Keratinocyte (primary cell): ENCODE measurements at regions not wholly inside any gene's neighbourhood (a gene's known extent, or its start where the extent isn't known, plus 50 kb on each side); places are given as distances from the start of the nearest gene placed in this dataset.

Experiments
- DNase-seq: peaks from one replicate; pipeline ENCODE4 v3.0.0-alpha.2; 2011; ENCODE audit warnings: low read depth, missing footprints, low spot score
- FAIRE-seq: peaks from 2 replicates; lab custom pipeline; 2011; peaks lifted over from hg19 to GRCh38; lab: Jason Lieb, UNC
- H2AFZ ChIP-seq: 2 replicates; pipeline ENCODE4 v1.6.0; 2012; ENCODE audit warnings: low read length, control low read depth, inconsistent platforms; ENCODE audit not compliant: control insufficient read depth
- H3K27ac ChIP-seq: 2 replicates; pipeline ENCODE4 v1.5.1; 2011; ENCODE audit warnings: low read length; ENCODE audit not compliant: control insufficient read depth, insufficient read depth
- H3K27me3 ChIP-seq: 3 replicates; pipeline ENCODE4 v1.6.0; 2011; ENCODE audit warnings: low read length; ENCODE audit not compliant: control insufficient read depth, insufficient read depth; ENCODE audit errors: extremely low read depth
- H3K36me3 ChIP-seq, 2 experiments: 2 replicates in 1 of 2; 3 replicates in 1 of 2; pipeline ENCODE4 v1.5.1; 2011; ENCODE audit warnings: low read length in 2 of 2, mild to moderate bottlenecking in 1 of 2; ENCODE audit not compliant: control insufficient read depth in 2 of 2, insufficient read depth in 2 of 2; ENCODE audit errors: extremely low read depth in 1 of 2
- H3K4me1 ChIP-seq: 3 replicates; pipeline ENCODE4 v1.5.1; 2011; ENCODE audit warnings: low read length; ENCODE audit not compliant: control insufficient read depth, insufficient read depth; ENCODE audit errors: extremely low read depth
- H3K4me2 ChIP-seq: 3 replicates; pipeline ENCODE4 v1.6.0; 2011; ENCODE audit warnings: low read depth, low read length; ENCODE audit not compliant: control insufficient read depth, insufficient read depth; ENCODE audit errors: extremely low read depth
- H3K4me3 ChIP-seq, 3 experiments: fragments of 200-600 bp in 1 of 3; sonication (generic) in 1 of 3; 2 replicates in 2 of 3; 3 replicates in 1 of 3; pipeline ENCODE4 v1.5.1; 2011 to 2016; ENCODE audit warnings: low read length in 3 of 3, mild to moderate bottlenecking in 3 of 3, control low read depth in 2 of 3, inconsistent platforms in 1 of 3, low read depth in 1 of 3, mixed read lengths in 1 of 3, mixed run types in 1 of 3, moderate library complexity in 1 of 3; ENCODE audit not compliant: control insufficient read depth in 2 of 3, insufficient read depth in 2 of 3; ENCODE audit errors: extremely low read depth in 1 of 3
- H3K79me2 ChIP-seq: 2 replicates; pipeline ENCODE4 v1.6.0; 2012; ENCODE audit warnings: low read length; ENCODE audit not compliant: control insufficient read depth, insufficient read depth
- H3K9ac ChIP-seq: 3 replicates; pipeline ENCODE4 v1.6.0; 2011; ENCODE audit warnings: low read length; ENCODE audit not compliant: control insufficient read depth, insufficient read depth; ENCODE audit errors: extremely low read depth
- H3K9me1 ChIP-seq: 3 replicates; pipeline ENCODE4 v1.6.0; 2011; ENCODE audit warnings: low read length; ENCODE audit not compliant: control insufficient read depth, insufficient read depth; ENCODE audit errors: extremely low read depth
- H3K9me3 ChIP-seq: 2 replicates; pipeline ENCODE4 v1.5.1; 2012; ENCODE audit warnings: low read depth, low read length; ENCODE audit not compliant: control insufficient read depth
- H4K20me1 ChIP-seq: 3 replicates; pipeline ENCODE4 v1.6.0; 2011; ENCODE audit warnings: low read length; ENCODE audit not compliant: control insufficient read depth, insufficient read depth; ENCODE audit errors: extremely low read depth
- EZH2 ChIP-seq: IDR thresholded peaks from one replicate; pipeline ENCODE4 v1.6.1; 2012; ENCODE audit warnings: inconsistent platforms, mild to moderate bottlenecking, low read length, moderate library complexity
- dilution Hi-C: fragments of 300-500 bp; cut with MboI; formaldehyde crosslinking; loops from one replicate; pipeline ENCODE4 v1.7.0; 2020; ENCODE audit warnings: low sequenced_read_pairs; ENCODE audit not compliant: extremely low pct_ligation_motif_present
- TF ChIP-seq, protein P1 (sequence below), 3 experiments: IDR thresholded peaks in 1 of 3; conservative IDR thresholded peaks in 1 of 3; optimal IDR thresholded peaks in 1 of 3; 2 replicates in 2 of 3; 3 replicates in 1 of 3; pipeline versions ENCODE3 to v1.5.1; 2011; ENCODE audit warnings: low read length in 3 of 3, mild to moderate bottlenecking in 3 of 3, moderate library complexity in 2 of 3, control low read depth in 1 of 3, inconsistent platforms in 1 of 3; ENCODE audit not compliant: insufficient read depth in 2 of 3; ENCODE audit errors: extremely low read depth in 1 of 3

DNA sequence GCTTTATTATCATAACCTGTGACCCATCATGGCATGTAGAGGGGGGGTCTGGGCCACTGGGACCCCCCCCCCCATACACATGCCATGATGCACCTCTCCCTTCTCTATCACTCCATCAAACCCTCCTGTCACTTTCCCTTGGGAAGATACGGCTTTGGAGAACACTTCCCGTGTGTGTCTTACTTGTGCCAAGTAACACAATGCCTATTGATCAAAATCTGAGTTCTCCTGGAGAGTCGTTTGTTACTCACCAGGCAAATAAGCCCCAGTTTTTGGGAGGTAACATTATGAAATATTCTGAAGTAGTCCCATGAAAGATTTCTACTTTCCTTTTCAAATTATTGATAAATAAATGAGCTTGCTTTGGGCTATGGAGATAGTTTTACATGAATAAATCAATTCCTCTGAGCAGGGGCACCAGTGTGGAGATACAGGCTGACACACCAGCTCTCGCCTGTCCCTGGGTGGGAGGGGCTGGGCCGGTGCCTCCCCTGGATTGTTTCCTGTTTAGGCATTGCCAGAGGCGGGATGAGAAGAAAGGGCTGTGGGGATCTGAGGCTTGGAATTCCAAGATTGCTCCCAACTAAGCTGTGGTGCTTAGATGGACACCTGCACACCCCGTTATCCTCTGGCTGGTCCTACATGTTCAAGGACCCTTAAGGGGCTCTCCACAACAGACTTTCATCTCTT lies 63.2 kb upstream of the WWC2 start:
- Histone ChIP-seq H3K27ac (no peak overlapping the region), H3K9ac (no peak overlapping the region), H3K79me2 (no peaks in the 10 kb centered on the region), H3K36me3 (no peaks in the 10 kb centered on the region), H4K20me1 (no peaks in the 10 kb centered on the region), H3K4me1 (no peaks in the 10 kb centered on the region), H3K9me1 (no peaks in the 10 kb centered on the region), H3K9me3 (no peaks in the 10 kb centered on the region), H3K4me3 (no peak overlapping the region), H3K4me2 (peak overlapping the region; percentile 10), H2AFZ (no peak overlapping the region), H3K27me3 (no peaks in the 10 kb centered on the region)
- FAIRE-seq (no peak), DNase-seq (no peak)
- no peak for TF ChIP-seq EZH2
- TF ChIP-seq, protein P1, sequence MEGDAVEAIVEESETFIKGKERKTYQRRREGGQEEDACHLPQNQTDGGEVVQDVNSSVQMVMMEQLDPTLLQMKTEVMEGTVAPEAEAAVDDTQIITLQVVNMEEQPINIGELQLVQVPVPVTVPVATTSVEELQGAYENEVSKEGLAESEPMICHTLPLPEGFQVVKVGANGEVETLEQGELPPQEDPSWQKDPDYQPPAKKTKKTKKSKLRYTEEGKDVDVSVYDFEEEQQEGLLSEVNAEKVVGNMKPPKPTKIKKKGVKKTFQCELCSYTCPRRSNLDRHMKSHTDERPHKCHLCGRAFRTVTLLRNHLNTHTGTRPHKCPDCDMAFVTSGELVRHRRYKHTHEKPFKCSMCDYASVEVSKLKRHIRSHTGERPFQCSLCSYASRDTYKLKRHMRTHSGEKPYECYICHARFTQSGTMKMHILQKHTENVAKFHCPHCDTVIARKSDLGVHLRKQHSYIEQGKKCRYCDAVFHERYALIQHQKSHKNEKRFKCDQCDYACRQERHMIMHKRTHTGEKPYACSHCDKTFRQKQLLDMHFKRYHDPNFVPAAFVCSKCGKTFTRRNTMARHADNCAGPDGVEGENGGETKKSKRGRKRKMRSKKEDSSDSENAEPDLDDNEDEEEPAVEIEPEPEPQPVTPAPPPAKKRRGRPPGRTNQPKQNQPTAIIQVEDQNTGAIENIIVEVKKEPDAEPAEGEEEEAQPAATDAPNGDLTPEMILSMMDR (optimal IDR thresholded peaks at IDR 0.05 in 1 of 3, IDR thresholded peaks at IDR 0.05 in 1 of 3, conservative IDR thresholded peaks at IDR 0.05 in 1 of 3; ENCODE audit: extremely low read depth in 1 of 3, insufficient read depth in 2 of 3, low read length in 3 of 3) = no peak
- dilution Hi-C loops = no loop called here

DNA sequence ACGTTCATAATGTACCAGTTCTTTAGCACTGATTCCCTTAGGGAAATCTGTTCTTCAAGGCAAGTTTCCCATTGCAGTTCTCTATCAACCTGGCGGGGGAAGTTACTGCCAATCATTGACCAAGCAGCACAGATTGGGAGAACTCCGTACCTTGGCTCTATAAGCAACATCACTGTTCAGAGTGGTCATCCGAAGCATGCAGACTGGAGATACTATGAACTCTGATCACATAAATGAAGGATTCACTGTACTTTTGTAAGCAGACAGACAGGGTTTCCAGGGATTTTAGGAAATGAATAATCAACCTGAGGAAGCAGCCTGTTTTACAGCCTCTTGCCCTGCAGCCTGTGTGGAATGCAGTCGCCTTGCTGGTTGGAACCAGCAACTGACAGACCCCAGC lies 63.8 kb upstream of the WWC2 start:
- H3K36me3 ChIP-seq = no peaks in the 10 kb centered on the region
- H3K9me3 ChIP-seq = no peaks in the 10 kb centered on the region
- no peak overlapping the region for H3K4me2 ChIP-seq
- H3K9me1 ChIP-seq = no peaks in the 10 kb centered on the region
- H2AFZ ChIP-seq = no peak overlapping the region
- dilution Hi-C loops = no loop called here
- H3K79me2 ChIP-seq = no peaks in the 10 kb centered on the region
- no peaks in the 10 kb centered on the region for H3K27me3 ChIP-seq
- no peak overlapping the region for H3K9ac ChIP-seq
- no peak for DNase-seq
- no peaks in the 10 kb centered on the region for H4K20me1 ChIP-seq
- no peak overlapping the region for H3K4me3 ChIP-seq
- TF ChIP-seq, protein P1 (optimal IDR thresholded peaks at IDR 0.05 in 1 of 3, IDR thresholded peaks at IDR 0.05 in 1 of 3, conservative IDR thresholded peaks at IDR 0.05 in 1 of 3; ENCODE audit: extremely low read depth in 1 of 3, insufficient read depth in 2 of 3, low read length in 3 of 3) = no peak
- TF ChIP-seq EZH2 = no peak
- no peak overlapping the region for H3K27ac ChIP-seq
- FAIRE-seq = peak; percentile 20
- no peaks in the 10 kb centered on the region for H3K4me1 ChIP-seq
